HPDE6-E6E7 (cell line): ENCODE measurements at regions not wholly inside any gene's neighbourhood (a gene's known extent, or its start where the extent isn't known, plus 50 kb on each side); places are given as distances from the start of the nearest gene placed in this dataset.
"Not testable (repeated sequence)": the region's sequence is repeated elsewhere in the genome, so short reads cannot be mapped to it uniquely, and the experiment has no call there.

ENCODE experiments used
- DNase-seq: peaks from one replicate; pipeline ENCODE4 v3.0.0; 2011; ENCODE audit warnings: missing footprints; ENCODE audit errors: extremely low spot score

DNA sequence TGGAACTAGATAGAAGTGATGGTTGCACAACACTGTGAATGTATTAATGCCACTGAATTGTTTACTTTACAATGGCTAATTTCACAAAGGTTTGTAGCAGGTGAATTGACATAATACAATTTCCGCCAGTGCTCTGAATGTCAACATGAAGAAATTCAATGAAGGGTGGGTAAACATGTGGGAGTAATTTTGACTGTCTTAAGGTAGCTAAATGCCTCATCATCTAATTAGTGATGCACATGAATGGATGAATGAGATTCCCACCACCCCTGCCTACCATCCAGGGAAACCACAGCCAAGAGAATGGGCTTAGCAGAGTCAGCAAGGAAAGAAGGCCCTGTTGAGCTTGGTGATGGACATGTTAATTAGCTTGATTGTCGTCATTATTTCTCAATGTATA lies 275.3 kb downstream of the ALDH8A1 start:
- DNase-seq: no peak

GRCh38 chr6:134669485-134669884 lies 280.4 kb downstream of the ALDH8A1 start:
- DNase-seq: no peak

DNA sequence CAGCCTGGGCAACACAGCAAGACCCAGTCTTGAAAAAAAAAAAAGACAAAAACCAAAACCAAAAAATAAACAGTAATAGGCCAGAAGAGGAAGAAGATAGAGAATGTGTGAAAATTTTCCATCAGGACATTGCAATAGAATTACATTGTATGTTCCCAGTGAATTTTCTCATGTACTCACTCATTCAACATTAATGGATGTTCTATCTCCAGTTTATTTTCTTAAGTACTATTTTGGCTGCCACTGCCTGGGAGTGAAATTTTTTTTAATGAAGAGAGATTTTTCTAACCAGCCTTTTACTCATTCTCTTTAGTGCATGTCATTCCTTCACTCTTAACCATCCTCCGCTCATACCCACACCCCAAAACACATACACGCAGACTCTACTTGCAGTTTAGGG lies 282.8 kb downstream of the ALDH8A1 start:
- no peak for DNase-seq

DNA sequence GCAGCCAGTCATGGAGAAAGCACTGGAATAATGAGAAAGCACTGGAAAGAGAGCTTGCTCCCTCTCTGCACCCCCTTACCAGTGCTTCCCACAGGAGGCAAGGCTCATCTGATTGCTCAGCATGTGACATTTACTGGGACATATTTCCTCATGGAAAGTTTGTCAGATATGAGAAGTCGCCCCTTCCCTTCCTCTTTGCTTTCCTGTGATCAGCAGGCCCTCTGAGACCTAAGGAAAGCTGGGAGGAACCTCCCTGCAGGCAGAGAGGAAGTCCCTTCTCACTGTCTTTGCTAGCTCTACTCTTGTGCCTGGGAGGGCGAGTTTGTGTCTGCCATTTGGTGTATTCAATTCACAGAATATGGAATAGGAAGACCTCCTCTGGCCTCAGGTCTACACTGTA lies 283.8 kb downstream of the ALDH8A1 start:
- DNase-seq: no peak

DNA sequence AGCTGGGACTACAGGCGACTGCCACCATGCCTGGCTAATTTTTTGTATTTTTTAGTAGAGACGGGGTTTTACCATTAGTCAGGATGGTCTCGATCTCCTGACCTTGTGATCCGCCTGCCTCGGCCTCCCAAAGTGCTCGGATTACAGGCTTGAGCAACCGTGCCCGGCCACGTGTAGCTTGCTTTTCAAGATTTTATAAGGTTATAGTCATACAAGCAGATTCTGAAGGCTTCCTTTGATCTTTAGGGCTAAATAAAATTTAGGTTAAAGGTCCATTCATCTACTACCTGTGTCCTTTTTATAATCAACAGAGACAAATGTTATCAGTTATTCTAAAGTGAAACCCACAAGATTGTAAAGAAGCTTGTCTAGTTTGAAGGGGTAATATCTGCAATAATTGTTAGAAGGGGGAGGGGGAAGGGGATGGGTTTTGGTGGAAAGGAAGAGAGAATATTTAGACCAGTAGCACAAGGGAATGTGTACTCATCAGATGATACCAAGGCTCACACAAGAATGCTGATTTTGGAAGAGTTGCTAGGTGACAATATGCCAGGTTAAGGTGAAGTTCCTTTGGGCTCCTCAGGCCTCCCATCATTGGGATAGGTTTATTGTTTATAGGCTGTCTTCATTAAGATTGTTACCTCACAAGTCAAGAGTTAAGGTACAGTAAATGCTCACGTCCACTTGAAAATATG lies 284.7 kb downstream of the ALDH8A1 start:
- DNase-seq: no peak

DNA sequence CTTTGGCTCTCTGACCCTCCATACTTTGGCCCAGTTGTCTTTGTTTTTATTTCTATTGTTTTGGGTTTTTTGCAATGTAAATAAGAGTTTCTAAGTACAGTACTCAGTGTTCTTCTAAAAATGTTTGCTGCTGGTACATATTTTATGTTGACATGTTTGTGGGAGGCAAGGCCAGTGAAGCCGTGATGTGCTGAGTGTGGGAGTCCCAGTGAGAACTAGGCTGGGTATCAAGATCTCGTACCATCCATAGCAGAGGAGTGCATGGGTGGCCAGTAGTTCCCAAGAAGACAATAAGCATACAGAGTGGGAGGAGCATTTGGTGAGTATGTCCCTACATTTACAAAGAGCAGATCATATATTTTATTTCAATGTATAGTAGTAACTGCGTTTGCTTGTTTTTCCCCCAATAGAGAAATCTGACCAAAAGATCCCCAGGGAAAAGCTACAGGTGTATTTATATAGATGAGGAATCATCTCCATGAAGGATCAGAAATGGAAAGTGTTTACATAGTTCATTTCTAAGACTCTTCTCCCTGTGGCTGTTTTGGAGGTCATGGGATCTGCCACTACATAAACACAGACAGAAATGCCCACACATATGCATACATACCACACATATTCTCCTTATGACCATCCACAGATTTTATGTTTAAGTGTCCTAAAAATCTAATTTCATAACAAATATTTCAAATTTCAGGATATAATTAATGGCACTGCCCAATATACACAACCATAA lies 285.9 kb downstream of the ALDH8A1 start:
- DNase-seq: no peak

- no peak for DNase-seq
Measured at GRCh38 chr6:134663356-134663755, 286.5 kb downstream of the ALDH8A1 start.

- DNase-seq: no peak
Measured at GRCh38 chr6:134662077-134662700, 287.7 kb downstream of the ALDH8A1 start.

DNA sequence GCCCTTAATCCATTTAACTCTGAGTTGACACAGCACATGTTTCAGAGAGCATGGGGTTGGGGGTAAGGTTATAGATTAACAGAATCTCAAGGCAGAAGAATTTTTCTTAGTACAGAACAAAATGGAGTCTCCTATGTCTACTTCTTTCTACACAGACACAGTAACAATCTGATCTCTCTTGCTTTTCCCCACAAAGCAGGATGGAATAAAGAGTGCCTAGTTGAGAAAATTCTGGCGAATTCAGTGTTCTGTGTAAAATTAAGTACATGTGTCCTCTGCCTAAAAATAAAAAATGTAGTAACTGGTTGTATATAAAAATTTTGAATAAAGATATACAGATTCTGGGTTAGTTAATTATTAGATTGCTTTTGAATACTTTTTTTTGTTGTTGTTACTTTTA lies 290.0 kb downstream of the ALDH8A1 start:
- not testable (repeated sequence) for DNase-seq

DNA sequence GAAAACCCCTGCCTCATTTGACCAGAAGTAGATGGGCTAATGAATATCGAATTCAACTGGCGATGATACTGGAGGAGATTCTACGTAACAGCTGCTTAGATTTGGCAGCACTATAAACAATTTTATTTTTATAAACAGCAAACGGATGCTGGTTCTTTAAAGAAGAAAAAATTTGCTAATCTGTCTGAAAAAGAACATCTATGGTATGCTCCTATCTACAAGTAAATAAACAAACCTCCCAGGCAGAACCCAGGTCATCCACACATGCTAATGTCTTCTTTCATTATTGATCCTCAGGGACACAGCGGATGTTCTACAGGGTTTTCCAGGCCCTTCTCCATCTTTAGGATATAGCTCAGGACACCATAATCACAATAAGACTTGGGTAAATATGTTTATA lies 291.3 kb downstream of the ALDH8A1 start:
- DNase-seq: no peak

GRCh38 chr6:134657751-134658527 lies 292.0 kb downstream of the ALDH8A1 start:
- DNase-seq: no peak

- no peak for DNase-seq
Measured at GRCh38 chr6:134657343-134657742, 292.6 kb downstream of the ALDH8A1 start.

DNA sequence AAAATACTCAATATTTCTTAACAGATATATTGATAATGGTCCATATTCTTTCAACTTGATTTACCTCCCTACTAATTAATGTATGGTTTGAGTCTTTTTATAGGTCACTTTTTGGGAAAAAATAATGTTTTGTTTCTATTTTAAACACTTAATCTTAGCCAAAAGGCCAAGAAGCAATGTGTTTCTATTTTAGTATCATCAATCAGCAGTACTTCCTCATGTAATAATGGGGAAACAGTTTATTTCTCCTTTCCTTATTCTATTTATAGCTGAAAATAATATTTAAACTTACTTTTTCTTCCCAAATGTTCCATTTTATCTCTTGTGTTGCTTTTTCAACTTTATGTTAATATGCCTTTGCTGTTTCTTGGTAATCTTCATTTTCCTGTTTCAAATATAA lies 295.1 kb downstream of the ALDH8A1 start:
- DNase-seq: no peak

GRCh38 chr6:134651519-134651918 lies 298.4 kb downstream of the ALDH8A1 start:
- no peak for DNase-seq

DNA sequence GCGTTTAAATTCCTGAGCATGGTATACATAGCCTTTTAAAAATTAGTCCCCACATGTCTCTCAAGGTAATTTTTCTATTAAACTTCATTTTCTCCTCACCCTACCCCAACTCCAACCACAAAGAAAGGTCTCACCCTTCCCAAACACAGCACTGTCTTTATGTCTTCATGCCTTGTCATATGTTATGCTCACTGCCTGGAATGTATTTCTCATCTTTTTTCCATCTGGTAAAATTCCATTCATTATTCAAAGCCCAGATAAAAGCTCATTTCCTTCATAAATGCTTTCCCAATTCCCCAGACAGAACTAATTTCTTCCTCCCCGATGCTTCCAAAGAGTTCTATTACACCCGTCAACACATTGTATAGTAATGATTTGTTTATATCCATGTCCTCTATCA lies 302.0 kb downstream of the ALDH8A1 start:
- DNase-seq: no peak

GRCh38 chr6:134642819-134643218 lies 307.1 kb downstream of the ALDH8A1 start:
- no peak for DNase-seq

GRCh38 chr6:134642279-134642678 lies 307.6 kb downstream of the ALDH8A1 start:
- no peak for DNase-seq

DNA sequence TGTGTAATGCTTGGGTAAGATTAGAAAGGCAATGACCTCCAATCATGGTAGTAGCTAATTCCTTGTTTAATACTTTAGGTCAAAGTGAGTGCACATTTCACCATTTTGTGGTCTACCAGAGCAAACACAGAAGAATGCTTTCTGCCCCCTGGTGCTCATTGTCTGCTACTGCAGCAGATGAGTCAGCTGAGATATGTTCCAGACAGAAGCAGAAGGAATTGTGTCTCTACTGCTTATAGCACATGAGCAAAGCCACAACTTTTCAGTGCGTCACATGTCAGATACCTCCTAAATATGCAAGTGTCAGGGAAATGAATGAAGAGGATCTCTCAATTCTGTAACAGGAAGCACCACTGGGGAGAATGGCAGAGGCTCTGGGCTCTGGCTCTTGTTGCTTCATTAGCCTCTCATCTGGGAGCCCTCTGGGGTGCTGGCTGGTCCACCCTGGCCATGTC lies 308.9 kb downstream of the ALDH8A1 start:
- DNase-seq: peak; percentile 54

DNA sequence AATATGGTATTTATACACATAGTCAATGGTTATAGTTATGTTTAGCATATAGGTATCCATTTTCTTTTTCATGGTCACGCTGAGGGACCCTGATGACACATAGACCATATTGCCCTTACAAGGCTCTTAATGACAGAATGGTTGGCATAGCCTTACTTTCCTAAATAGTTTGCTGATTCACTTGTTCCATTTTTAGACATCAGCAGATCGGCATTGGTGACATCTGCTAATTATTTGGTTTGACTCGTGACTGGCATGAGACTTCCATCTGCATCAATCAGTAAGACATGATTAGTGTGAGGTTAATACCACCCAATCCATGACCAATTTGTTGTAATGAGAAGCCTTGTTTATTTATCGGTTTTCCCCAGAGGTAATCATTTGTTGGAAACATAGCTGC lies 309.7 kb downstream of the ALDH8A1 start:
- DNase-seq: no peak

DNA sequence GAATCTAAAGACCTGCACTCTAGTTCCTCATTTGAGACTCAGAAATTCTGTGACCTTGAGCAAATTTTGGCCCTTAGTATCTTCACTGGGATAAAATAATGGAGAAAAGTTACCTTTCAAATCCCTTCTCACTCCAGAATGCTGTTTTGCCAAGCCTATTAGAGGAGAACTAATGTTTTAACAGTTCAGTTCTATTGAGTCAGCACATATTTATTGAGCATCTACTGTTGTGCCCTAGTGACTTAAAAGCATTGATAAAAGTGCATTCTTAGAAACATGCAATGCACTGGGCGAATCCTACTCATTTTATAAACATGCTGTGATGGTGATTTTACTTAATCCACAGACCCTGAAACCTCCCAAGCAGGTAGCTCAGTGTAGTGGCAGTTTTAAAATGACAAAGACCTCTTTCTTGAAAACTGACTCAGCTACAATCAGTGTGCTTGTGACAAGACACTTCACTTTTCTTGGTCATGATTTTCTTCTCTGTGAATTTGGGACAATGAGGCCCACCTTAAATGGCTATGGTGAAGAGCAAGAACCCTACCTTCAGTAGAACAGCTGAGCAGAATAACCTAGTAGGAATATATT lies 312.0 kb downstream of the ALDH8A1 start:
- no peak for DNase-seq

DNA sequence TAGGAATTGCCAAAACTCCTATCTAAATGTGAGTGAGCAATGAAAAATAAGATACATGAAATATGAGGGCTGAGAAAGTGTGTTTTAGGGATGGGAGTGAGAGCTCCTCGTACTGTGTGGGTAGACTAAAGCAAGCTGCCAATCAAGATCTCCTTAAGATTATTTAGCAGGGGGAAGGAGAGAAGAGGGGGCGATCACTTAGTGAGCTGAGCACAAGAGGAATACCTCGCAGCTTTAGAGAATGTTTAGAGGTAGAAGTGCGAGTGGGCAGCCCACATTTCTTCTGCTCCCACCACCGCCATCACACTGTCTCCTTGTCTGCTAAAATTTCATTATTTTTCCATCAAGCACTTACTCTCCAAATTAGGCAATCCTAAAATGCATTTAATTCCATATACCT lies 312.6 kb downstream of the ALDH8A1 start:
- DNase-seq: no peak
